Embryonic facial prominence (tissue), 1 donor: ENCODE measurements at regions not wholly inside any gene's neighbourhood (a gene's known extent, or its start where the extent isn't known, plus 50 kb on each side); places are given as distances from the start of the nearest gene placed in this dataset.
A peak's percentile ranks its signal among the peaks of the same experiment; 100 is the strongest.

ENCODE experiments used
- DNase-seq: peaks from one replicate; pipeline ENCODE4 v3.0.0-alpha.2; 2016; ENCODE audit errors: extremely low spot score

GRCh38 chr2:133718688-133719201 is 150.5 kb upstream of the NCKAP5 start:
- no peak for DNase-seq

DNA sequence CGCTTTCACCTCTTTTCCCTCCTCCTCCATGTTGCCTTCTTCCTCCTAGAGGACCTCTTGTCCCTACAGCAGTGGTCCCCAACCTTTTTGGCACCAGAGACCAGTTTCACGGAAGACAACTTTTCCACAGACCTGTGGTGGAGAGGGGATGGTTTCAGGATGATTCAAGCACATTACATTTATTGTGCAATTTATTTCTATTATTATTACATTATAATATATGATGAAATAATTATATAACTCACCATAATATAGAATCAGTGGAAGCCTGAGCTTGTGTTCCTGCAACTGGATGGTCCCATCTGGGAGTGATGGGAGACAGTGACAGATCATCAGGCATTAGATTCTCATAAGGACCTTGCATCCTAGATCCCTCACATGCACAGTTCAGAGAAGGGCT is 152.2 kb upstream of the NCKAP5 start:
- no peak for DNase-seq

DNA sequence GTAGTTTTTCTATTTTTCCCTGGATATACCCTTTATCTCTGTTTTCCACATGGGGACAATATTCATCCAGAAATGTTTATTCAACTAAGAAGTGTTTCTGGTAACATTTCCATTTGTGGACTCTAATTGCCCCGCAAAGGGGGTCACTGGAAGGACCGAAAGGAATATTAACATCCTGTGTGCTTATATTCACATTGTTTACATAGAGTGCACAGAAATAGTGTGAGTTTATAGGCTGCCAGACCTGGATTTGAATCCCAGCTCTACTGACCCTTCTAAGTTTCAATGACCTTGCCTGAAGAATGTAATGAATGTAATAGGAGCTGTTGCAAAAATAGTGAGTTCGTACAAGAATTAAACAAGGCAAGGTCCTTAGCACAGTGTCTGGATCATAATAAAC is 152.9 kb upstream of the NCKAP5 start:
- DNase-seq = no peak

DNA sequence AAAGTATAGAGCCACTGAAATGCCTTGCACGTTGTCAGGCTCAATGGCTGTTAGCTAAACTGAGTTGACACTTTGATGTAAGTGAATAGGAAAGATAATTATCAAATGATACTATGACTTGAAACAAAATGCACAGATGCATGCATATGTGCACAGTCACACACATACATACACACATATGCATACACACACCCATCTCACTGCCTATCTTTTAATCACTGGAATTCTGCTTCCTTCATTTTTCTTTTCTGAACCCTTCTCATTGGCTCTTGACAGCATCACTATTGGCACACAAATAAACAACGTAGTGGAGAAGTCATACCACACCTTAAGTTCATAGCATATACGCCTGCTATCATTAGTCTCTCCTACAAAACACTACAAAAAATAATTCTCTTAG is 154.9 kb upstream of the NCKAP5 start:
- no peak for DNase-seq

DNA sequence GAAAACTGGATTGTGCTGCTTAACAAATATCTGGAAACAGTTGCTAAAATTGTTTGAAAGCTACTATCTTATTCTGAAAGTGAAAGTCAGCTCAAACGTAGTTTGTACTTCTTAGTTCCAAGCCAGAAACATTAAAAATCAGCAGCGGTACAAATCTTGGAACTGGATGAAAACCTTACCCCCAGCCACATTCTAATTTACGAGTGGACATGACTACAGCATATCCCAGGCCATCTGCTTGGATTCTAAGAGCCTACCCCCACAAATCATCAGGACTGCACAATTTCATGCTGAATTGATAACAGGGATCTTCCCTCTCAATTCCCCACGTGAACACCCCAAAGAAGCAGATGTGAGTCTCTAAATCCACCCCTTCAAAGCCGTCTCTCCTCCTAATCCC is 158.7 kb upstream of the NCKAP5 start:
- no peak for DNase-seq

DNA sequence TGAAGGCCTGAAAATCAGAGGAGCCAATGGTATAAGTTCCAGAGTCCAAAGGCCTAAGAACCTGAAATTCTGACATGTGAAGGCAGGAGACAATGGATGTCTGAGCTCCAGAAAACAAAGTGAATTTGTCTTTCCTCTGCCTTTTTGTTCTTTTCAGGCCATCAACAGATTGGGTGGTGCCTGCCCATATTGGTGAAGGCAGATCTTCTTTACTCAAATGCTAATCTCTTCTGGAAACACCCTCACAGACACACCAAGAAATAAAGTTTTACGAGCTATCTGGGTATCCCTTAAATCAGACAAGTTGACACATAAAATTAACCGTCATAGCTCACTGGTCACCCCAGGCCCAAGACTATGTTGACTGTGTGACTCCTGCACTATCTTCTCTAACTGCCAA is 163.8 kb upstream of the NCKAP5 start:
- no peak for DNase-seq

- DNase-seq = no peak
These were observed 165.0 kb upstream of the NCKAP5 start for GRCh38 chr2:133732982-133733900.

GRCh38 chr2:133733901-133734255 is 165.6 kb upstream of the NCKAP5 start:
- no peak for DNase-seq

DNA sequence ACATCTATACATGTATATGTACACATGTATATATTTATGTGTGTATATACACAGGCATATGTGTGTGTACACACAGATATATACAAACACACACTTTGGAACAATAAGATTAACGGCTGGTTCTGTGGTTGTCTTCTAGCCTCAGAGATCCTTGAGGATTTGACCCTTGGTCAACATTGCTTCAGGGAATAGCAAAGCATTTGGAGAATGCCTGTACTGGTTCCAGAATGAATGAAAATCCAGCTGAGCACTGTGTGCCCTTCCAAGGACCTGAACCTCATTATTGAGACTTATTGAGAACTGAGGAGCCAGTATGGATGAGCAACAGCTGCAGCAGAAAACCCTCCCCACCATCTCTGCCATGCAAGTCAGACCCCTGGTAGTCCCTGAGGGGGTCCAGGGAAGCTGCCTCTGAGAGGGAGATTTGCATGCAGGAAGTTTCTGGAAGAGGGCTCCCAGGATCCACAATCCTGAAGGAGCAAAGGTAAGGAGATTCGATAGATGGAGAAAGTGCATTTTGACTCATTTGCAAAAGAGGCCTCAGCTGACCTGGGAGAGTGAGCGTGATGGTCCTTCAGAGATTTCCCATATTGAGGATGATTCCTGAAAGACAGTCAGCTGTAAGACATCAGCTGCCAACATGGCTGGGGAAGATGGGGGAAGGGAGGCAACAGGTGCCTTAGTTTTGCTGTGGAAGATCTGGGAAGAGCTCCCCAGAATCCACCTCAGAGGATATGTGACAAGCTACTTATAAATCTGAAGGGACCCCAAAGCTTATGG is 166.6 kb upstream of the NCKAP5 start:
- DNase-seq = no peak

GRCh38 chr2:133736674-133737073 is 168.4 kb upstream of the NCKAP5 start:
- no peak for DNase-seq

DNA sequence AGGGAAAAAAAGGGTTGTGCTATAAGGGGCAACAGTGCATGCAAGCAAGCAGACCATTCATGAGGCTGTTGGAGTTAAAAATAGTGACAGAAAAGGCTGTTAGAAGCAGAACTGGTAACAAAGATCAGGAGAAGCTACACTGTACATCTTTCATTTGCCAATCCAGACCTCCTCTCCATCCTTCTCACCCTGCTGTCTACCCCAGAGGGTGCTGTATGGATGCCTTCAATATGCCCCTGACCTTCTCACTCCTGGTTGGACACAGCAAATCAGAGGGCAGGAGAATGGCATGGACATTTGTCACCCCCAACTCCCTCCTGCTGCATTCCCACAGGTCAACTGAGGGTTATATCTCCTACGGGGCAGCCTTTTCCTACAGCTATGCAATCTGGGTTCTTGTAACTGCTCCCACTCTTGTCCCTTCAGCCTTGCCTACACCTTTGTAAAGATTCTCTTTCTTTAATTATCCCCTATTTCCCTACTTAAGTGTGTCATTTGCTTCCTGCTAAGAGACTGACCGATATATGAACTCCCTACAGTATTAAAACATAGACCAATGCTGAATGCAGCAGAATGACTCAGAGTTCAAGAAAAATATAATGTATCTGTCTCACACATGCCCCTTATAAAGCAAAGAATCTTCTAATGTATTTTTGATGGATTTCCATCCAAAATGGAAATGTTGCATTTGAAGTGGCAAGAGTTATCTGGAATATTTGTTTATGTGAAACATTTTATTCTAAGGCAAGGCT is 169.2 kb upstream of the NCKAP5 start:
- DNase-seq = no peak

DNA sequence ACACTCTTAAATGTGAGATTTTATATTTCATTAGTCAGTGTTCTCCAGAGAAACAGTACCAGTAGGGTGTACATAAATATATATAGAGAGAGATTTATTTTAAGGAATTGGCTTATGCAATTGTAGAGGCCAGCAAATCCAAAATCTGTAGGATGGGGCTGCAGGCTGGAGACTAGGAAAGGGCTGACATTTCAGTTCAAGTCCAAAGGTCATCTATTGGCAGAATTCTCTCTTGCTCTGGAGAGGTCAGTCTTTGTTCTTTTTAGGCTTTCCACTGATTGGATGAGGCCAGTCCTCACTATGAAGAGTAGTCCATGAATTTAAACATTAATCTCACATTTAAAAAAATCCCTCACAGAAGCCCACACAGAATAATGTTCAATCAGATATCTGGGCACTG is 170.8 kb upstream of the NCKAP5 start:
- DNase-seq = no peak

- DNase-seq = no peak
These were observed 172.2 kb upstream of the NCKAP5 start for GRCh38 chr2:133740500-133740899.

- DNase-seq = no peak
These were observed 179.9 kb upstream of the NCKAP5 start for GRCh38 chr2:133748007-133748700.

DNA sequence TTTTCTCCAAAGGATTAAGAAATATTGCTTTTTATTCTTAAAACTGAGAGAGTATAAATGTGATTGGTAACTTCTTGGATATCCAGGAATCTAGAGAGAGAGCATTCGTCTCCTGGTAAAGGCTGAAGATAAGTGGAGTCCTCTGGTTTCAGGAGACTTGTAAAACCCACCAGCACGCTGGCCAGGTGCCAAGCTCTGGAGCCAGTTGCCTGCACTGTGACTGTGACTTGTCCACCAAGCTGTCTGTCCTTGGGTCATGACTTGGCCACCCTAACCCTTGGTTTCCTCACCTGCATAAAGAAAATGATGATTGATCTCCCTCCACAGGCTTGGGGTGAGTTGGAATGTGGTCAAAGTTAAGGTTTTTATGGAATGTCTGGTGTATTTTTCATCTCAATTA is 185.4 kb upstream of the NCKAP5 start:
- no peak for DNase-seq

- DNase-seq = peak; percentile 70
These were observed 187.4 kb upstream of the NCKAP5 start for GRCh38 chr2:133755480-133756300.

DNA sequence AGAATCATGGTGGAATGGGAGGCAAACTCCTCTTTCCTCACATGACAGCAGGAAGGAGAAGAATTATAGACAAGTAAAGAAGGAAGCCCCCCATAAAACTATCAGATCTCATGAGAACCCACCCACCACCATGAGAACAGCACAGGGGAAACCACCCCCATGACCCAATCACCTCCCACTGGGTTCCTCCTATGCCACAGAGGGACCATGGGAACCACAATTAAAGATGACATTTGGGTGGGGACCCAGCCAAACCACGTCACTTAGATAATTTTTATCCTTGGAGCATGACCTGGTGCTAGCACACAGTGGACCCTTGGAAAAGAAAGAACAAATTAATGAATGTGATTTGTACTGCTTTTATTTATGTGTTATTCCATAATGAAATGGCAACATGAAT is 188.6 kb upstream of the NCKAP5 start:
- DNase-seq = no peak

- no peak for DNase-seq
These were observed 192.1 kb upstream of the NCKAP5 start for GRCh38 chr2:133760376-133760775.

- DNase-seq = no peak
These were observed 197.4 kb upstream of the NCKAP5 start for GRCh38 chr2:133765658-133766057.

GRCh38 chr2:133766164-133766832 is 198.0 kb upstream of the NCKAP5 start:
- no peak for DNase-seq
